B cell (primary cell): ENCODE measurements at regions not wholly inside any gene's neighbourhood (a gene's known extent, or its start where the extent isn't known, plus 50 kb on each side); places are given as distances from the start of the nearest gene placed in this dataset.

ENCODE experiments used
- EZH2 ChIP-seq: IDR thresholded peaks from 2 replicates; pipeline ENCODE4 v1.6.1; 2012; ENCODE audit warnings: borderline replicate concordance, low read depth, mild to moderate bottlenecking, moderate library complexity, low read length; ENCODE audit not compliant: insufficient read depth, poor library complexity, severe bottlenecking
- TF ChIP-seq, protein P1 (sequence below): fragments of 200-600 bp; IDR thresholded peaks from one replicate; pipeline ENCODE4 v1.8.0; 2022; ENCODE audit warnings: antibody characterized with exemption, mild to moderate bottlenecking

DNA sequence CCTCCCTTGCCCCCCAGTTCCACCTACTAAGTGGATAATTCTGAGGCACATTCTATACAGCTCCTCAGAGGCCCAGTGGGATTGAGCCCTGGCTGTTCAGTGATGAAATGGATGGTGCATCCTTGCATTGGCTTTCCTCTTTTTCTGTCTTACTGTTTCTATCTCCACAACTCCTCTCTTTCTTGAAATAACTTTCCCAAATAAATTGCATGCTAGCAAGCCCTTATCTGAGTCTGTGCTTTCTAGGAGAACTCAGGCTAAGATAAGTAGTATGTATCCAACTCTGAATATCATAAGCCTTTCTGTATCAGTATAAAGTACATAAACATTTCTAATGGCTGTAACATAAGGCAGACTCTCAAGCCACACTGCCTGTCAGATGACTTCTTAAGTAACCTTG is 603.8 kb upstream of the USP24 start:
- TF ChIP-seq, protein P1, sequence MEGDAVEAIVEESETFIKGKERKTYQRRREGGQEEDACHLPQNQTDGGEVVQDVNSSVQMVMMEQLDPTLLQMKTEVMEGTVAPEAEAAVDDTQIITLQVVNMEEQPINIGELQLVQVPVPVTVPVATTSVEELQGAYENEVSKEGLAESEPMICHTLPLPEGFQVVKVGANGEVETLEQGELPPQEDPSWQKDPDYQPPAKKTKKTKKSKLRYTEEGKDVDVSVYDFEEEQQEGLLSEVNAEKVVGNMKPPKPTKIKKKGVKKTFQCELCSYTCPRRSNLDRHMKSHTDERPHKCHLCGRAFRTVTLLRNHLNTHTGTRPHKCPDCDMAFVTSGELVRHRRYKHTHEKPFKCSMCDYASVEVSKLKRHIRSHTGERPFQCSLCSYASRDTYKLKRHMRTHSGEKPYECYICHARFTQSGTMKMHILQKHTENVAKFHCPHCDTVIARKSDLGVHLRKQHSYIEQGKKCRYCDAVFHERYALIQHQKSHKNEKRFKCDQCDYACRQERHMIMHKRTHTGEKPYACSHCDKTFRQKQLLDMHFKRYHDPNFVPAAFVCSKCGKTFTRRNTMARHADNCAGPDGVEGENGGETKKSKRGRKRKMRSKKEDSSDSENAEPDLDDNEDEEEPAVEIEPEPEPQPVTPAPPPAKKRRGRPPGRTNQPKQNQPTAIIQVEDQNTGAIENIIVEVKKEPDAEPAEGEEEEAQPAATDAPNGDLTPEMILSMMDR: no peak
- TF ChIP-seq EZH2: no peak
